Endothelial cell of umbilical vein (primary cell): ENCODE measurements at regions not wholly inside any gene's neighbourhood (a gene's known extent, or its start where the extent isn't known, plus 50 kb on each side); places are given as distances from the start of the nearest gene placed in this dataset.

Experiments
- BruUV-seq: library from RNA; stranded (reverse); fragments of 400-500 nt; replicated peaks from 2 replicates; lab custom pipeline; 2021; lab: Mats Ljungman, UMichigan
- CTCF ChIA-PET: fragments of 300-600, 350-600 bp; sonication (Branson Sonifier 250); formaldehyde crosslinking; loops from one replicate; lab custom pipeline; 2021; ENCODE audit warnings: antibody characterized with exemption, inconsistent platforms; lab: Charles Lee
- POLR2A ChIA-PET: fragments of 300-600, 350-600 bp; sonication (Branson Sonifier 250); formaldehyde crosslinking; loops from one replicate; lab custom pipeline; 2021; ENCODE audit warnings: antibody characterized with exemption, inconsistent platforms; lab: Charles Lee
- DNase-seq: peaks from one replicate; pipeline ENCODE4 v3.0.0-alpha.2; 2011; ENCODE audit warnings: low read depth, low spot score
- FAIRE-seq: peaks from 2 replicates; lab custom pipeline; 2011; peaks lifted over from hg19 to GRCh38; lab: Jason Lieb, UNC
- H2AFZ ChIP-seq: 2 replicates; pipeline ENCODE4 v1.6.0; 2012; ENCODE audit warnings: low read depth, low read length, control low read depth, inconsistent platforms
- H3K27ac ChIP-seq: 2 replicates; pipeline ENCODE4 v1.5.1; 2011; ENCODE audit warnings: low read depth, mild to moderate bottlenecking, control low read depth, low read length, moderate library complexity; ENCODE audit not compliant: insufficient read depth
- H3K27me3 ChIP-seq, 2 experiments: 2 replicates each; pipeline versions ENCODE4 v1.6.0 to v1.6.1; 2011; ENCODE audit warnings: low read length in 2 of 2, mixed read lengths in 1 of 2; ENCODE audit not compliant: control insufficient read depth in 2 of 2, insufficient read depth in 2 of 2
- H3K36me3 ChIP-seq, 2 experiments: 2 replicates in 1 of 2; 3 replicates in 1 of 2; pipeline ENCODE4 v1.5.1; 2011; ENCODE audit warnings: low read length in 2 of 2, mild to moderate bottlenecking in 1 of 2, moderate library complexity in 1 of 2; ENCODE audit not compliant: control insufficient read depth in 2 of 2, insufficient read depth in 2 of 2; ENCODE audit errors: extremely low read depth in 1 of 2
- H3K4me1 ChIP-seq: 3 replicates; pipeline ENCODE4 v1.5.1; 2011; ENCODE audit warnings: mild to moderate bottlenecking, low read length; ENCODE audit not compliant: control insufficient read depth, insufficient read depth; ENCODE audit errors: extremely low read depth
- H3K4me2 ChIP-seq: 2 replicates; pipeline ENCODE4 v1.6.1; 2011; ENCODE audit warnings: low read length, control low read depth, mixed read lengths; ENCODE audit not compliant: insufficient read depth
- H3K4me3 ChIP-seq, 3 experiments: fragments of 200-600 bp in 1 of 3; sonication (generic), shearing (Covaris generic) in 1 of 3; replicated peaks in 1 of 3; 2 replicates each; pipeline ENCODE4 v1.5.1; 2011 to 2016; ENCODE audit warnings: control low read depth in 3 of 3, low read length in 3 of 3, mild to moderate bottlenecking in 2 of 3, inconsistent platforms in 1 of 3, low read depth in 1 of 3, moderate library complexity in 1 of 3; ENCODE audit not compliant: insufficient read depth in 1 of 3
- H3K79me2 ChIP-seq: 2 replicates; pipeline ENCODE4 v1.6.0; 2012; ENCODE audit warnings: low read length, inconsistent platforms; ENCODE audit not compliant: control insufficient read depth, insufficient read depth
- H3K9ac ChIP-seq: replicated peaks from 2 replicates; pipeline ENCODE3; 2011; ENCODE audit warnings: low read length, control low read depth; ENCODE audit not compliant: insufficient read depth; ENCODE audit errors: extremely low read depth
- H3K9me1 ChIP-seq: replicated peaks from 3 replicates; pipeline ENCODE4 v1.6.0; 2011; ENCODE audit warnings: mild to moderate bottlenecking, low read length; ENCODE audit not compliant: control insufficient read depth, insufficient read depth; ENCODE audit errors: extremely low read depth
- H3K9me3 ChIP-seq: replicated peaks from 2 replicates; pipeline ENCODE4 v1.5.1; 2012; ENCODE audit warnings: low read length, inconsistent platforms; ENCODE audit not compliant: control insufficient read depth, insufficient read depth
- H4K20me1 ChIP-seq: replicated peaks from 2 replicates; pipeline ENCODE3; 2011; ENCODE audit warnings: mild to moderate bottlenecking, low read length; ENCODE audit not compliant: control insufficient read depth, insufficient read depth; ENCODE audit errors: extremely low read depth
- EZH2 ChIP-seq: IDR thresholded peaks from 2 replicates; pipeline ENCODE4 v1.6.1; 2012; ENCODE audit warnings: borderline replicate concordance, low read depth, mild to moderate bottlenecking, moderate library complexity, low read length, inconsistent platforms; ENCODE audit not compliant: severe bottlenecking
- FOS ChIP-seq: IDR thresholded peaks from 2 replicates; pipeline ENCODE4 v1.6.1; 2011; ENCODE audit warnings: mild to moderate bottlenecking, low read length, moderate library complexity, borderline replicate concordance; ENCODE audit not compliant: insufficient read depth
- GATA2 ChIP-seq: IDR thresholded peaks from 2 replicates; pipeline ENCODE4 v1.7.0; 2011; ENCODE audit warnings: low read depth, mild to moderate bottlenecking, moderate library complexity, mixed read lengths, low read length; ENCODE audit not compliant: insufficient read length, insufficient read depth
- MYC ChIP-seq: IDR thresholded peaks from one replicate; pipeline ENCODE4 v1.6.1; 2011; ENCODE audit warnings: mild to moderate bottlenecking, low read depth, low read length
- POLR2AphosphoS5 ChIP-seq: IDR thresholded peaks from 2 replicates; pipeline ENCODE4 v1.6.1; 2012; ENCODE audit warnings: low read depth, mild to moderate bottlenecking, control low read depth, low read length, moderate library complexity; ENCODE audit not compliant: insufficient read depth
- dilution Hi-C: fragments of 300-500 bp; cut with MboI; formaldehyde crosslinking; loops from one replicate; pipeline ENCODE4 v1.15.0; 2019; ENCODE audit warnings: low sequenced_read_pairs; ENCODE audit not compliant: extremely low pct_ligation_motif_present
- intact Hi-C: fragments of 100-400 bp; cut with micrococcal nuclease; formaldehyde crosslinking; loops from one replicate; pipeline ENCODE4 v1.10.0; 2022
- TF ChIP-seq, protein P1 (sequence below), 2 donors: IDR thresholded peaks; 1 replicate in 1 of 2; 2 replicates in 1 of 2; pipeline ENCODE4 v1.5.1; 2011; ENCODE audit warnings: low read length in 2 of 2, mild to moderate bottlenecking in 2 of 2, moderate library complexity in 2 of 2, control low read depth in 1 of 2, inconsistent platforms in 1 of 2, low read depth in 1 of 2; ENCODE audit not compliant: insufficient read depth in 1 of 2; ENCODE audit errors: extremely low read depth in 1 of 2
- TF ChIP-seq, protein P2 (sequence below): IDR thresholded peaks from 2 replicates; pipeline ENCODE4 v1.6.1; 2011; ENCODE audit not compliant: insufficient read depth, insufficient read length

DNA sequence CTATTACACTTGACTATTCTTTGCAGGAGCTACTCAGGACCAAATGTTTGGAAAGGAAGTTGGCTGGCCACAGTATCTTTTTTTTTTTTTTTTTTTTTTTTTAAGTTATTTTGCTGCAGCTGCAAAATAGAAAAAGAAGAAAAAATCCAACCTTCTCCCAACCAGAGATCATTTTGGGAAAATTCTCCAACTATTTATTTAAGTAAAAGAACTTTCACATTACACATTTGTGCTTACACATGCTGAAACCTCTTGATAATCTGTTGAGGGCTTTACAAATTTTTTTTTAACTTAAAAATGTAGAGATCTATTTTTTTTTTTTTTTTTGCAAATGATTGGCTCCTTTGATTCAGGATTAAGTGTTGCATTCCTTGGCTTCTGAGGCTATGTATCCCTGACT, 148.0 kb downstream of the POLR2M start:
- H3K4me3 ChIP-seq = no peak overlapping the region
- H3K9ac ChIP-seq = no peak overlapping the region
- H3K4me1 ChIP-seq = no peaks in the 10 kb centered on the region
- FAIRE-seq = no peak
- DNase-seq = no peak
- no peak overlapping the region for H2AFZ ChIP-seq
- H3K36me3 ChIP-seq = no peaks in the 10 kb centered on the region
- ChIA-PET CTCF (interaction anchor here (0.7 to 1.1 kb wide), 5 partner anchors 14 to 1782 kb away, joined by 3 to 4 read pairs (median 3); no protein-coding TSS in a partner anchor), POLR2A (no interaction called here)
- H3K9me3 ChIP-seq = no peaks in the 10 kb centered on the region
- no peak for TF ChIP-seq FOS
- TF ChIP-seq MYC = no peak
- no peak for TF ChIP-seq POLR2AphosphoS5
- intact Hi-C loops (no loop called here), dilution Hi-C loops (loop anchor here (25.0 kb wide), 1 partner anchor 208 kb away; the partner anchor contains the start of gene ALDH1A2)
- no peaks in the 10 kb centered on the region for H3K79me2 ChIP-seq
- no TSS peak for BruUV-seq
- H3K4me2 ChIP-seq = no peak overlapping the region
- H4K20me1 ChIP-seq = no peaks in the 10 kb centered on the region
- no peaks in the 10 kb centered on the region for H3K9me1 ChIP-seq
- peaks cover 6 to 8% of the 10 kb centered on the region in 2 experiments for H3K27me3 ChIP-seq
- H3K27ac ChIP-seq = no peak overlapping the region

DNA sequence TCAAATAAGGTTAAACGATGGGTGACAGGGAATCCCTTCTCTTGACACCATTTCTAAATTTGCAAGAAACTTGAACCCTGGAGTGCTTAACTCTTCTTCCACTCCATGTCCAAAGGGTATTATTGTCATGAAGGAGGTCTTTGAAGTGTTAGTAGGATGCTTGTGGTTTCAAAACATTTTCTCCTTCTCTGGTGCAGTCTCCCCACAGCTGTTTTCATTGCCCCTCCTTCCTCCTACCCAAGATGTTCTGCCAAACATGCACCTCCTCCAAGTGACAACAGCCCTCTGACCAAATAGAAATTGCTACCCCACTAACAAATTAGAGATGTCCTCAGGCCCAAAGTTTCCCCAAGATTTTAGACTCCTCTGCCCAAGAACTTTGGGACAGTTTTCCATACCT, 151.4 kb downstream of the POLR2M start:
- ChIA-PET POLR2A (no interaction called here), CTCF (interaction anchor here (1.0 to 7.1 kb wide), 2 partner anchors 111 to 225 kb away, joined by 3 to 714 read pairs; no protein-coding TSS in a partner anchor)
- Histone ChIP-seq H2AFZ (no peak overlapping the region), H3K27me3 (peaks cover 0 to 2% of the 10 kb centered on the region in 2 experiments), H3K79me2 (no peaks in the 10 kb centered on the region), H3K9ac (no peak overlapping the region), H3K4me3 (no peak overlapping the region), H3K9me3 (no peaks in the 10 kb centered on the region), H3K4me2 (no peak overlapping the region), H4K20me1 (no peaks in the 10 kb centered on the region), H3K4me1 (peaks cover 10% of the 10 kb centered on the region), H3K27ac (no peak overlapping the region), H3K36me3 (no peaks in the 10 kb centered on the region), H3K9me1 (no peaks in the 10 kb centered on the region)
- dilution Hi-C loops = loop anchor here (25.0 kb wide), 1 partner anchor 204 kb away; the partner anchor contains the start of gene ALDH1A2
- BruUV-seq = no TSS peak
- no peak for DNase-seq
- intact Hi-C loops = no loop called here
- FAIRE-seq = no peak
- TF ChIP-seq EZH2 = no peak
- no peak for TF ChIP-seq FOS
- TF ChIP-seq GATA2 = no peak
- TF ChIP-seq, protein P1, sequence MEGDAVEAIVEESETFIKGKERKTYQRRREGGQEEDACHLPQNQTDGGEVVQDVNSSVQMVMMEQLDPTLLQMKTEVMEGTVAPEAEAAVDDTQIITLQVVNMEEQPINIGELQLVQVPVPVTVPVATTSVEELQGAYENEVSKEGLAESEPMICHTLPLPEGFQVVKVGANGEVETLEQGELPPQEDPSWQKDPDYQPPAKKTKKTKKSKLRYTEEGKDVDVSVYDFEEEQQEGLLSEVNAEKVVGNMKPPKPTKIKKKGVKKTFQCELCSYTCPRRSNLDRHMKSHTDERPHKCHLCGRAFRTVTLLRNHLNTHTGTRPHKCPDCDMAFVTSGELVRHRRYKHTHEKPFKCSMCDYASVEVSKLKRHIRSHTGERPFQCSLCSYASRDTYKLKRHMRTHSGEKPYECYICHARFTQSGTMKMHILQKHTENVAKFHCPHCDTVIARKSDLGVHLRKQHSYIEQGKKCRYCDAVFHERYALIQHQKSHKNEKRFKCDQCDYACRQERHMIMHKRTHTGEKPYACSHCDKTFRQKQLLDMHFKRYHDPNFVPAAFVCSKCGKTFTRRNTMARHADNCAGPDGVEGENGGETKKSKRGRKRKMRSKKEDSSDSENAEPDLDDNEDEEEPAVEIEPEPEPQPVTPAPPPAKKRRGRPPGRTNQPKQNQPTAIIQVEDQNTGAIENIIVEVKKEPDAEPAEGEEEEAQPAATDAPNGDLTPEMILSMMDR (IDR thresholded peaks at IDR 0.05; ENCODE audit: extremely low read depth in 1 of 2, insufficient read depth in 1 of 2, low read depth in 1 of 2, low read length in 2 of 2) = no peak
- TF ChIP-seq, protein P2, sequence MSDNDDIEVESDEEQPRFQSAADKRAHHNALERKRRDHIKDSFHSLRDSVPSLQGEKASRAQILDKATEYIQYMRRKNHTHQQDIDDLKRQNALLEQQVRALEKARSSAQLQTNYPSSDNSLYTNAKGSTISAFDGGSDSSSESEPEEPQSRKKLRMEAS = no peak
